A673 (cell line): ENCODE measurements at regions not wholly inside any gene's neighbourhood (a gene's known extent, or its start where the extent isn't known, plus 50 kb on each side); places are given as distances from the start of the nearest gene placed in this dataset.

ENCODE experiments used
- BruUV-seq: library from RNA; stranded (reverse); fragments of 400-500 nt; replicated peaks from 2 replicates; lab custom pipeline; 2021; lab: Mats Ljungman, UMichigan
- CTCF ChIA-PET: fragments of 300-600 bp; sonication (Branson Sonifier 250); formaldehyde crosslinking; loops from one replicate; lab custom pipeline; 2022; ENCODE audit warnings: antibody characterized with exemption; lab: Charles Lee
- POLR2A ChIA-PET: fragments of 300-600 bp; sonication (Branson Sonifier 250); formaldehyde crosslinking; loops from one replicate; lab custom pipeline; 2022; ENCODE audit warnings: antibody characterized with exemption; ENCODE audit not compliant: low non-redundant PET; lab: Charles Lee
- DNase-seq: peaks from one replicate; pipeline ENCODE4 v3.0.0-alpha.2; 2015; ENCODE audit warnings: low spot score
- H3K27ac ChIP-seq: fragments of 200-600 bp; sonication (generic); 2 replicates; pipeline ENCODE4 v1.5.1; 2016; ENCODE audit warnings: mixed run types, low read depth, mild to moderate bottlenecking, mixed read lengths, antibody characterized with exemption, low read length; ENCODE audit not compliant: poor library complexity, severe bottlenecking
- H3K27me3 ChIP-seq: fragments of 200-600 bp; sonication (generic); replicated peaks from 2 replicates; pipeline ENCODE4 v1.6.1; 2017; ENCODE audit warnings: mixed run types, low read depth, mild to moderate bottlenecking, mixed read lengths, antibody characterized with exemption, low read length; ENCODE audit not compliant: insufficient read depth, poor library complexity
- H3K36me3 ChIP-seq: fragments of 200-600 bp; sonication (generic); 2 replicates; pipeline ENCODE4 v1.6.1; 2016; ENCODE audit warnings: mixed run types, mild to moderate bottlenecking, mixed read lengths, antibody characterized with exemption, low read length; ENCODE audit not compliant: insufficient read depth, poor library complexity, severe bottlenecking
- H3K4me1 ChIP-seq: fragments of 200-600 bp; sonication (generic); 2 replicates; pipeline ENCODE4 v1.6.1; 2017; ENCODE audit warnings: mixed run types, mild to moderate bottlenecking, mixed read lengths, antibody characterized with exemption, low read length; ENCODE audit not compliant: insufficient read depth, poor library complexity, severe bottlenecking
- H3K4me3 ChIP-seq: fragments of 200-600 bp; sonication (generic); 2 replicates; pipeline ENCODE4 v1.5.1; 2016; ENCODE audit warnings: low read depth, mixed run types, mild to moderate bottlenecking, mixed read lengths, low read length; ENCODE audit not compliant: poor library complexity, severe bottlenecking
- H3K9me3 ChIP-seq: fragments of 200-600 bp; sonication (generic); 2 replicates; pipeline ENCODE4 v1.6.1; 2016; ENCODE audit warnings: mixed run types, low read depth, mild to moderate bottlenecking, mixed read lengths, antibody characterized with exemption, low read length; ENCODE audit not compliant: poor library complexity, severe bottlenecking
- EZH2 ChIP-seq: fragments of 200-600 bp; sonication (generic); IDR thresholded peaks from 2 replicates; pipeline ENCODE4 v1.6.1; 2017; ENCODE audit warnings: borderline replicate concordance, low read depth, mild to moderate bottlenecking, mixed read lengths, antibody characterized with exemption, low read length; ENCODE audit not compliant: poor library complexity, severe bottlenecking
- intact Hi-C: fragments of 100-400 bp; cut with micrococcal nuclease; formaldehyde crosslinking; loops from one replicate; pipeline ENCODE4 v1.10.0; 2022; ENCODE audit not compliant: unreplicated experiment
- TF ChIP-seq, protein P1 (sequence below): fragments of 300-800, 200-600 bp; sonication (generic); conservative IDR thresholded peaks from 2 replicates; pipeline ENCODE4 v1.5.1; 2017; ENCODE audit warnings: low read depth, mild to moderate bottlenecking, antibody characterized with exemption, low read length, moderate library complexity, mixed read lengths

- ChIA-PET POLR2A (no interaction called here), CTCF (no interaction called here)
- intact Hi-C loops: no loop called here
- no TSS peak for BruUV-seq
- no peaks in the 10 kb centered on the region for H3K9me3 ChIP-seq
- no peak for DNase-seq
- TF ChIP-seq, protein P1, sequence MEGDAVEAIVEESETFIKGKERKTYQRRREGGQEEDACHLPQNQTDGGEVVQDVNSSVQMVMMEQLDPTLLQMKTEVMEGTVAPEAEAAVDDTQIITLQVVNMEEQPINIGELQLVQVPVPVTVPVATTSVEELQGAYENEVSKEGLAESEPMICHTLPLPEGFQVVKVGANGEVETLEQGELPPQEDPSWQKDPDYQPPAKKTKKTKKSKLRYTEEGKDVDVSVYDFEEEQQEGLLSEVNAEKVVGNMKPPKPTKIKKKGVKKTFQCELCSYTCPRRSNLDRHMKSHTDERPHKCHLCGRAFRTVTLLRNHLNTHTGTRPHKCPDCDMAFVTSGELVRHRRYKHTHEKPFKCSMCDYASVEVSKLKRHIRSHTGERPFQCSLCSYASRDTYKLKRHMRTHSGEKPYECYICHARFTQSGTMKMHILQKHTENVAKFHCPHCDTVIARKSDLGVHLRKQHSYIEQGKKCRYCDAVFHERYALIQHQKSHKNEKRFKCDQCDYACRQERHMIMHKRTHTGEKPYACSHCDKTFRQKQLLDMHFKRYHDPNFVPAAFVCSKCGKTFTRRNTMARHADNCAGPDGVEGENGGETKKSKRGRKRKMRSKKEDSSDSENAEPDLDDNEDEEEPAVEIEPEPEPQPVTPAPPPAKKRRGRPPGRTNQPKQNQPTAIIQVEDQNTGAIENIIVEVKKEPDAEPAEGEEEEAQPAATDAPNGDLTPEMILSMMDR: 0 out of 2 replicates have a peak, but pooled peaks have one; percentile 13
- TF ChIP-seq EZH2: no peak
- H3K27me3 ChIP-seq: no peaks in the 10 kb centered on the region
- no peak overlapping the region for H3K27ac ChIP-seq
- no peak overlapping the region for H3K4me3 ChIP-seq
- no peaks in the 10 kb centered on the region for H3K36me3 ChIP-seq
- H3K4me1 ChIP-seq: no peaks in the 10 kb centered on the region
These were observed 212.8 kb upstream of the CDH8 start for GRCh38 chr16:62249069-62249468.

DNA sequence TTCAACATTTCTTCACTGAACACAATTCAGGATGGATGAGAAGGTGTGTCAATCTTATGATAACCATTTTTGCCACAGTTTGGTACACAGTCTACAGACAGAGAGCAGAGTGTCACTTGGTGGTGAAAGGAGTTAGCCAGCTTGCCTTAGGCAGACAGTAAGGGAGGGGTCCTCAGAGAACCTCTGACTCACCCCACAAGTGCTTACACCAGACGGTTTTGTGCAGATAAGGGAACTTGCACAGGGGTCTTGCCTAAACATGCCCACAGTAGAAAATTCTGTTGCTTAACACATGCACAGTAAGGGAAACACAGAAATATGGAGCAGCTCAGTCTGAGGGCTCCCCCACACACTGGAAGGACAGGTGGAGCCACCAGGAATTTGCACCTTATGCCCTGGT, 204.5 kb upstream of the CDH8 start:
- H3K27ac ChIP-seq: no peak overlapping the region
- no peaks in the 10 kb centered on the region for H3K4me1 ChIP-seq
- no TSS peak for BruUV-seq
- intact Hi-C loops: no loop called here
- H3K36me3 ChIP-seq: no peaks in the 10 kb centered on the region
- TF ChIP-seq, protein P1: no peak
- no peak for TF ChIP-seq EZH2
- POLR2A ChIA-PET: no interaction called here
- H3K9me3 ChIP-seq: no peaks in the 10 kb centered on the region
- no peak overlapping the region for H3K4me3 ChIP-seq
- no peak for DNase-seq
- CTCF ChIA-PET: no interaction called here
- no peaks in the 10 kb centered on the region for H3K27me3 ChIP-seq

GRCh38 chr16:62225675-62226074, 189.4 kb upstream of the CDH8 start:
- no peak for TF ChIP-seq EZH2
- TF ChIP-seq, protein P1: peak; percentile 88
- Histone ChIP-seq H3K36me3 (no peaks in the 10 kb centered on the region), H3K27ac (no peak overlapping the region), H3K9me3 (no peaks in the 10 kb centered on the region), H3K27me3 (no peaks in the 10 kb centered on the region), H3K4me3 (no peak overlapping the region), H3K4me1 (no peaks in the 10 kb centered on the region)
- no TSS peak for BruUV-seq
- CTCF ChIA-PET: interaction anchor here (0.5 to 2.3 kb wide), 5 partner anchors 12 to 1235 kb away, joined by 3 to 19 read pairs (median 6); no protein-coding TSS in a partner anchor
- intact Hi-C loops: loop anchor here (1.0 to 10.0 kb wide), 3 partner anchors 31 to 1059 kb away; no protein-coding TSS in a partner anchor
- DNase-seq: peak; percentile 97
- POLR2A ChIA-PET: no interaction called here
